Stimulated activated CD8-positive, alpha-beta memory T cell treated with anti-CD3 and anti-CD28 coated beads, Interleukin-12 subunit alpha, Interleukin-12 subunit beta, amount 100 ng/mL, for 4 hours (primary cell): ENCODE measurements at regions not wholly inside any gene's neighbourhood (a gene's known extent, or its start where the extent isn't known, plus 50 kb on each side); places are given as distances from the start of the nearest gene placed in this dataset.
"Not testable (repeated sequence)": the region's sequence is repeated elsewhere in the genome, so short reads cannot be mapped to it uniquely, and the experiment has no call there.

ENCODE experiments used
- DNase-seq: peaks from one replicate; pipeline ENCODE4 v3.0.0-alpha.2; 2020; ENCODE audit warnings: low read depth

GRCh38 chr10:113495553-113495952 lies 57.3 kb upstream of the HABP2 start:
- no peak for DNase-seq

DNA sequence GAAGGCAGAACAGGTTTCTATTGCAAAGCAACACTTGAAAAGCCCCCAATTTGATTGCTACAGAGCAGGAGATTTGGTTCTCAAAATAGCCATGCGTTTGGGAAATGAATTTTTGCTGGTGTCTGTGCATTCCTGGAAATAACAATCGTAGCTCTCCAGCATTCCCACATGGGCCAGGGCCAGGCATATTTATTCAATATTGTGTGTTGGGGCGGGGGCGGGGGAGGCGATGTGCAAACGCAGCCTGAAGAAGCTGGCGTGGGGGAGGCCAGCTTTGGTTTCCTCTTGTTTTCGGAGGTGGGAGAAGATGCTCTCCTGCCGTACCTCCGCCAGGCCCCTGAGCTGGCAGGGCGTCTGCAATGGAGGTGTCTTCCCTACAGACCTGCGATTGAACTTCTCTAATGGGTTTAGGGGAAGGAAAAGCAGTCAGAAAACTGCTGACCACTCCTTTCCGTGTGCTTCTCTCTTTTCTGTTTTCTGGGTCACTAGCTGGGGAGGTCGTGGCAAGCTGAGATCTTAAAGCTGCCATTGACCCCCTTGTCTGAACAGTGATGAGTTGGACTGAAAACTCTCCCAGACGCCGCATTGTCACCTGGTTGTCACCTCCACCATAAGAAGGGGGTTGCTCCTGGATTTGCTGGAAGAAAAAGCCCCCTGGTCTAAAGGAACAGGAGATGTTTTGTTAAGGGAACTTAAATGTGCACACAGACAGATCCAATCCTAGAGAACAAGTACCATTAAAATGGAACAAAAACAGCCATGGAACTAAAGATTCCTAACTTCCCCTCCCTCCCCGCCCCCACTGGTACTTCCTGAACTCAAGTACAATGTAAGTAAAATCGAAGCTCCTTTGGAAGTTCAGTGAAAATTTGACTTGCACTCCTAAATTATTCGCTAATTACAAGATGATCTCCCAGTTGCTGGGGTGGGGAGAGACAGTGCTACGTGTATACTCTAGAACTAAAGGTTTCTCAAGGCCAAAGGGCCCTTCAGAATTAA lies 56.4 kb upstream of the HABP2 start:
- DNase-seq: no peak

DNA sequence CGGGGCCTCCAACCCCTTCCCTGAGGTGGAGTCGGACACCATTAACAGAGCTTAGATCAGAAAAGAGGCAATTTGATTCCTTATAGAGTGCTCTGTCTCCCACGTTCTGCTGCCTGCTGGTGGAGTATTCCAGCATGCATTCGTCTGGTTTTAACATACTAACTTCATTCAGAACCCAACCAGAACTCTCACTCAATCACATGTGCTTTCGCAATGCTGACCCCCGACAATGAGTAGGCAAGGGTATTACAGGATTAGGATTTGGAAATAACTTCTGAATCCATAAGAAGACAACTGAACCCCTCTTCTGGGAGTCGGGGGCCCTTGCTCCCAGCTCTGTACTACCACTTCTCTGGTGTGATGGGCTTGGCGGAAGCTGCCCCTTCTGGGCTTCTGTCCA lies 55.7 kb upstream of the HABP2 start:
- DNase-seq: no peak

DNA sequence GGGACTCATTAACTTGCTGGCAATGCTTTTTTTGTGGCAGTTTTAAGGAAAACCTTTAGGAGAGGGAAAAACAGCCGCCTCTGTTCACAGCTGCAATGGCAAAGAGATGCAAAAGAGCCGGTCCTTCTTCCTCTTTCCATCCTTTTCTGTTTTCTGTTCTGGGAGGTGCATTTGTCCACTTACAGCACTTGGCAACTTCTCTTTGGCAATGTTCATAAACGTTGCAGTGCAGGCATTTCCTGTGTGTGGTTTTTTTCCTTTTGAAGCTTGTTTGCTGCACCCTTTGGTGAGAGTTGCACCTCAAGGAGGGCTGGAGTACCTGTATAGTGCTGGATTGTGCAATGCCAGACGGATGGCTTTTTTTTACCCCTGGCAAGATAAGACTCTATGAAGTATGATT lies 53.9 kb upstream of the HABP2 start:
- DNase-seq: no peak

- no peak for DNase-seq
Measured at GRCh38 chr10:113499806-113500205, 53.0 kb upstream of the HABP2 start.

DNA sequence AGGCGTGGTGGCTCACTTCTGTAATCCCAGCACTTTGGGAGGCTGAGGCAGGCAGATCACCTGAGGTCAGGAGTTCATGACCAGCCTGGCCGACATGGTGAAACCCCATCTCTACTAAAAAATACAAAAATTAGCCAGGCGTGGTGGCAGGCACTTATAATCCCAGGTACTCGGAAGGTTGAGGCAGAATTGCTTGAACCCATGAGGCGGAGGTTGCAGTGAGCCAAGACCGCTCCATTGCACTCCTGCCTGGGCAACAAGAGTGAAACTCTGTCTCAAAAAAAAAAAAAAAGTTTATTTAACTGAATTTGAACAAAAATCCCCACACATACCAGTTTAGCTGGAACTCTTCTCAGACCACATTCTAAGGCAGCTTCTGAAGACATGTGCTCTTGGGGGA lies 51.8 kb upstream of the HABP2 start:
- DNase-seq: not testable (repeated sequence)
